Activated naive CD4-positive, alpha-beta T cell treated with anti-CD3 and anti-CD28 coated beads, Interleukin-2, amount 50 U/mL, for 72 hours (primary cell): ENCODE measurements at regions not wholly inside any gene's neighbourhood (a gene's known extent, or its start where the extent isn't known, plus 50 kb on each side); places are given as distances from the start of the nearest gene placed in this dataset.

Experiments
- ATAC-seq, 2 donors: fragments of 150-1000 bp; cut with Tn5 transposase; 2 replicates each; pipeline ENCODE4 v1.10.0; 2021; ENCODE audit warnings: mild to moderate bottlenecking in 2 of 2, moderate library complexity in 2 of 2
- DNase-seq, 2 donors: peaks; one replicate each; pipeline ENCODE4 v3.0.0; 2021 to 2022; ENCODE audit warnings: low spot score in 2 of 2
- H3K27ac Mint-ChIP-seq, 2 donors: one replicate each; pipeline ENCODE4 v1.8.0; 2022; ENCODE audit warnings: mild to moderate bottlenecking in 2 of 2, mixed read lengths in 2 of 2
- H3K36me3 Mint-ChIP-seq, 2 donors: one replicate each; pipeline ENCODE4 v1.8.0; 2022; ENCODE audit warnings: mixed read lengths in 2 of 2
- H3K9me3 Mint-ChIP-seq, 2 donors: one replicate each; pipeline ENCODE4 v1.8.0; 2022; ENCODE audit warnings: mixed read lengths in 2 of 2

- no peak for DNase-seq
- no peak overlapping the region for H3K27ac Mint-ChIP-seq
- no peaks in the 10 kb centered on the region for H3K36me3 Mint-ChIP-seq
- peaks cover 0 to 5% of the 10 kb centered on the region in 2 donors for H3K9me3 Mint-ChIP-seq
- no peak for ATAC-seq
Observed at GRCh38 chr4:180852738-180853137, 1390.5 kb upstream of the TENM3 start.

GRCh38 chr4:180855184-180855583, 1388.0 kb upstream of the TENM3 start:
- ATAC-seq (no peak), DNase-seq (no peak)
- Mint-ChIP-seq H3K27ac (no peak overlapping the region), H3K9me3 (peaks cover 8 to 15% of the 10 kb centered on the region in 2 donors), H3K36me3 (no peaks in the 10 kb centered on the region)

- peaks cover 18 to 23% of the 10 kb centered on the region in 2 donors for H3K9me3 Mint-ChIP-seq
- H3K36me3 Mint-ChIP-seq = no peaks in the 10 kb centered on the region
- DNase-seq (no peak), ATAC-seq (no peak)
- no peak overlapping the region for H3K27ac Mint-ChIP-seq
Observed at GRCh38 chr4:180860089-180860720, 1383.0 kb upstream of the TENM3 start.

GRCh38 chr4:180861651-180862050, 1381.6 kb upstream of the TENM3 start:
- DNase-seq (no peak), ATAC-seq (no peak)
- Mint-ChIP-seq H3K9me3 (peaks cover 18 to 23% of the 10 kb centered on the region in 2 donors), H3K27ac (no peak overlapping the region), H3K36me3 (no peaks in the 10 kb centered on the region)

- H3K36me3 Mint-ChIP-seq = no peaks in the 10 kb centered on the region
- ATAC-seq = no peak
- peaks cover 5 to 15% of the 10 kb centered on the region in 2 donors for H3K9me3 Mint-ChIP-seq
- DNase-seq = no peak
- no peak overlapping the region for H3K27ac Mint-ChIP-seq
Observed at GRCh38 chr4:180866933-180867643, 1376.1 kb upstream of the TENM3 start.

- no peak overlapping the region for H3K27ac Mint-ChIP-seq
- no peak for ATAC-seq
- DNase-seq = no peak
- peaks cover 0 to 4% of the 10 kb centered on the region in 2 donors for H3K36me3 Mint-ChIP-seq
- H3K9me3 Mint-ChIP-seq = peaks cover 11 to 27% of the 10 kb centered on the region in 2 donors
Observed at GRCh38 chr4:180870623-180871022, 1372.6 kb upstream of the TENM3 start.

- no peak for ATAC-seq
- Mint-ChIP-seq H3K36me3 (peaks cover 0 to 12% of the 10 kb centered on the region in 2 donors), H3K9me3 (peaks cover 18 to 19% of the 10 kb centered on the region in 2 donors), H3K27ac (no peak overlapping the region)
- DNase-seq = no peak
Observed at GRCh38 chr4:180898305-180898704, 1344.9 kb upstream of the TENM3 start.

- ATAC-seq = no peak
- Mint-ChIP-seq H3K9me3 (peaks cover 18 to 19% of the 10 kb centered on the region in 2 donors), H3K27ac (no peak overlapping the region), H3K36me3 (peaks cover 0 to 12% of the 10 kb centered on the region in 2 donors)
- DNase-seq = no peak
Observed at GRCh38 chr4:180900781-180901180, 1342.4 kb upstream of the TENM3 start.

GRCh38 chr4:180909279-180909678, 1333.9 kb upstream of the TENM3 start:
- Mint-ChIP-seq H3K27ac (no peak overlapping the region), H3K36me3 (no peaks in the 10 kb centered on the region), H3K9me3 (peaks cover 7 to 10% of the 10 kb centered on the region in 2 donors)
- DNase-seq (no peak), ATAC-seq (no peak)

- peaks cover 7 to 10% of the 10 kb centered on the region in 2 donors for H3K9me3 Mint-ChIP-seq
- H3K27ac Mint-ChIP-seq = no peak overlapping the region
- ATAC-seq = no peak
- DNase-seq = no peak
- no peaks in the 10 kb centered on the region for H3K36me3 Mint-ChIP-seq
Observed at GRCh38 chr4:180913750-180914149, 1329.5 kb upstream of the TENM3 start.

- no peaks in the 10 kb centered on the region for H3K36me3 Mint-ChIP-seq
- no peak for ATAC-seq
- H3K27ac Mint-ChIP-seq = no peak overlapping the region
- DNase-seq = no peak
- peaks cover 0 to 4% of the 10 kb centered on the region in 2 donors for H3K9me3 Mint-ChIP-seq
Observed at GRCh38 chr4:180923486-180923885, 1319.7 kb upstream of the TENM3 start.

- DNase-seq (no peak), ATAC-seq (no peak)
- H3K36me3 Mint-ChIP-seq = no peaks in the 10 kb centered on the region
- peaks cover 0 to 4% of the 10 kb centered on the region in 2 donors for H3K9me3 Mint-ChIP-seq
- H3K27ac Mint-ChIP-seq = no peak overlapping the region
Observed at GRCh38 chr4:180925805-180926204, 1317.4 kb upstream of the TENM3 start.

- H3K9me3 Mint-ChIP-seq = no peaks in the 10 kb centered on the region
- H3K36me3 Mint-ChIP-seq = no peaks in the 10 kb centered on the region
- ATAC-seq (no peak), DNase-seq (no peak)
- H3K27ac Mint-ChIP-seq = no peak overlapping the region
Observed at GRCh38 chr4:180926277-180926676, 1316.9 kb upstream of the TENM3 start.

GRCh38 chr4:180932370-180933001, 1310.7 kb upstream of the TENM3 start:
- no peak for ATAC-seq
- H3K9me3 Mint-ChIP-seq = peaks cover 10 to 23% of the 10 kb centered on the region in 2 donors
- no peak for DNase-seq
- no peaks in the 10 kb centered on the region for H3K36me3 Mint-ChIP-seq
- no peak overlapping the region for H3K27ac Mint-ChIP-seq

GRCh38 chr4:180937083-180937482, 1306.1 kb upstream of the TENM3 start:
- no peak for DNase-seq
- H3K36me3 Mint-ChIP-seq = no peaks in the 10 kb centered on the region
- no peak overlapping the region for H3K27ac Mint-ChIP-seq
- no peak for ATAC-seq
- H3K9me3 Mint-ChIP-seq = peaks cover 10 to 23% of the 10 kb centered on the region in 2 donors

GRCh38 chr4:180940680-180941079, 1302.5 kb upstream of the TENM3 start:
- H3K36me3 Mint-ChIP-seq = no peaks in the 10 kb centered on the region
- no peak for DNase-seq
- no peak overlapping the region for H3K27ac Mint-ChIP-seq
- ATAC-seq = no peak
- H3K9me3 Mint-ChIP-seq = peaks cover 3 to 7% of the 10 kb centered on the region in 2 donors

GRCh38 chr4:180942367-180942916, 1300.8 kb upstream of the TENM3 start:
- Mint-ChIP-seq H3K27ac (no peak overlapping the region), H3K36me3 (no peaks in the 10 kb centered on the region), H3K9me3 (no peaks in the 10 kb centered on the region)
- ATAC-seq (no peak), DNase-seq (no peak)
